Hepatocyte (in vitro differentiated cells): ENCODE measurements at regions not wholly inside any gene's neighbourhood (a gene's known extent, or its start where the extent isn't known, plus 50 kb on each side); places are given as distances from the start of the nearest gene placed in this dataset.

Experiments used
- DNase-seq: peaks from one replicate; pipeline ENCODE4 v3.0.0-alpha.2; 2016; ENCODE audit warnings: low spot score
- H2AFZ ChIP-seq: fragments of 200-600 bp; sonication (generic); 2 replicates; pipeline ENCODE4 v1.6.0; 2016; ENCODE audit warnings: antibody characterized with exemption, mild to moderate bottlenecking
- H3K27ac ChIP-seq: fragments of 200-600 bp; sonication (generic); 2 replicates; pipeline ENCODE4 v1.5.1; 2016; ENCODE audit warnings: mild to moderate bottlenecking
- H3K27me3 ChIP-seq: fragments of 200-600 bp; sonication (generic); 2 replicates; pipeline ENCODE4 v1.6.1; 2016
- H3K36me3 ChIP-seq: fragments of 200-600 bp; sonication (generic); replicated peaks from 2 replicates; pipeline ENCODE4 v1.5.1; 2016; ENCODE audit warnings: low read depth; ENCODE audit not compliant: insufficient read depth
- H3K4me1 ChIP-seq: fragments of 200-600 bp; sonication (generic); 2 replicates; pipeline ENCODE4 v1.5.1; 2016; ENCODE audit warnings: mild to moderate bottlenecking, moderate library complexity; ENCODE audit not compliant: insufficient read depth
- H3K4me2 ChIP-seq: fragments of 200-600 bp; sonication (generic); 2 replicates; pipeline ENCODE4 v1.6.0; 2016
- H3K4me3 ChIP-seq: fragments of 200-600 bp; sonication (generic); 2 replicates; pipeline ENCODE4 v1.5.1; 2016; ENCODE audit warnings: mild to moderate bottlenecking
- H3K79me2 ChIP-seq: fragments of 200-600 bp; sonication (generic); 2 replicates; pipeline ENCODE4 v1.6.0; 2017; ENCODE audit warnings: mild to moderate bottlenecking
- H3K9me2 ChIP-seq: fragments of 200-600 bp; sonication (generic); replicated peaks from 2 replicates; pipeline ENCODE4 v1.6.0; 2017; ENCODE audit warnings: mild to moderate bottlenecking; ENCODE audit not compliant: insufficient read depth
- H3K9me3 ChIP-seq: fragments of 200-600 bp; sonication (generic); 2 replicates; pipeline ENCODE4 v1.5.1; 2016; ENCODE audit warnings: low read depth, mild to moderate bottlenecking
- H4K20me1 ChIP-seq: fragments of 200-600 bp; sonication (generic); 2 replicates; pipeline ENCODE4 v1.6.0; 2016; ENCODE audit warnings: mild to moderate bottlenecking; ENCODE audit not compliant: insufficient read depth, poor library complexity, severe bottlenecking
- EZH2 ChIP-seq: fragments of 200-600 bp; sonication (generic); IDR thresholded peaks from 2 replicates; pipeline ENCODE4 v1.6.1; 2016; ENCODE audit warnings: antibody characterized with exemption, mild to moderate bottlenecking, borderline replicate concordance
- EZH2phosphoT487 ChIP-seq: fragments of 200-600 bp; sonication (generic); IDR thresholded peaks from one replicate; pipeline ENCODE4 v1.6.1; 2018; ENCODE audit warnings: antibody characterized with exemption, mild to moderate bottlenecking, low read depth, moderate library complexity; ENCODE audit not compliant: unreplicated experiment, severe bottlenecking
- WGBS: methylation state at CpG from one replicate; pipeline ENCODE4 v1.1.6; 2016; ENCODE audit warnings: low lambda C conversion rate; ENCODE audit errors: missing lambda C conversion rate; 5-methylcytosine and 5-hydroxymethylcytosine counted together
- TF ChIP-seq, protein P1 (sequence below): fragments of 200-600 bp; sonication (generic); IDR thresholded peaks from 2 replicates; pipeline ENCODE4 v1.5.1; 2016; ENCODE audit warnings: antibody characterized with exemption, mild to moderate bottlenecking; ENCODE audit not compliant: poor library complexity

DNA sequence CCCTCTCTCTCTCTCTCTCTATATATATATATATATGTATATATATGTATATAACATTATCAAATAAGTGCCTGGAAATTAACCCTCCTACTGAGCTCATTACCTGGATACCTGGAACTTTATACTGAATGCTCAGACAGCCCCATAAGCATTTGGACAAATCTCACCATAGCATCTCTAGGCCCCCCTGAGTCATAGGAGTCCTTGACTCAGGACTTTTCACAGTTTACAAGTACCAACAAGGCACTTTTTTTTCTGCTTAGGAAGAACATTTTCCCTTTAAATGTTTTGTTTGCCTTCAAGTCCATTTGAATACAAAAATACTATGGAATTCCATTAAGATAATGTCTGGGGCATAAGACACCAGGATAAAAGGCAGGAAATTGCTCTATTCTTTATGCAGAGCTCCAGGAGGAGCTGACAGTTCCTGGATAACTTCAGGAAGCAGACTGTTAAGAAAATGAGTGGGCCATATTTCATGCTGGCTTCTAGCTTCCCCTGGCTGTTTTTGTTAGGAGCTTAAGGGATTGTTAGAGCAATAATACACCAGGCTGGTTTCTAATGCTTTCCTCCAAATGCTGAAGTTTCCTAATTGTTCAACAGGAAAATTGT, 171.7 kb upstream of the ASIC2 start:
- Histone ChIP-seq H3K4me2 (no peak overlapping the region), H3K9me2 (no peaks in the 10 kb centered on the region)
- peak; percentile 16 for DNase-seq

DNA sequence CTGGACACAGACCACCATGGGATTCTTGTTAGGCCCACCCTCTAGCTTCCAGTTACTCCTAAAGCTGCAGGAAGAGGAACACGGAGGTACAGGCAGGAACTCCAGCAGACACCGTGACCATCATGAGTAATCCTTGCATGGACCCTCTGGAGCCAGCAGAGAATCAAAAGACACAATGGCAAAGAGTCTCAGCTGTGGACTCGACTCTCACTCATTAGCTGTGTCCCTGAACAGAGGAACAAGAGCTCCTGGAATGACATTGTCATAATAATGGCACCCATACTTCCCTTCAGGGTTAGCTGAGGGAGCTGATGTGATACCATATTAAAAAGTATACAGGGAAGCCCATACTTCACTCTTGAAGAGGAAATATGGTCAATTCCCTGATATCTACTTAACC, 176.3 kb upstream of the ASIC2 start:
- H3K36me3 ChIP-seq: no peaks in the 10 kb centered on the region
- no peaks in the 10 kb centered on the region for H3K9me2 ChIP-seq
- H3K27ac ChIP-seq: peak overlapping the region; percentile 16
- 65% methylated on average over 3 of the region's 3 CpGs for WGBS
- TF ChIP-seq EZH2phosphoT487 (no peak), EZH2 (no peak)
- TF ChIP-seq, protein P1, sequence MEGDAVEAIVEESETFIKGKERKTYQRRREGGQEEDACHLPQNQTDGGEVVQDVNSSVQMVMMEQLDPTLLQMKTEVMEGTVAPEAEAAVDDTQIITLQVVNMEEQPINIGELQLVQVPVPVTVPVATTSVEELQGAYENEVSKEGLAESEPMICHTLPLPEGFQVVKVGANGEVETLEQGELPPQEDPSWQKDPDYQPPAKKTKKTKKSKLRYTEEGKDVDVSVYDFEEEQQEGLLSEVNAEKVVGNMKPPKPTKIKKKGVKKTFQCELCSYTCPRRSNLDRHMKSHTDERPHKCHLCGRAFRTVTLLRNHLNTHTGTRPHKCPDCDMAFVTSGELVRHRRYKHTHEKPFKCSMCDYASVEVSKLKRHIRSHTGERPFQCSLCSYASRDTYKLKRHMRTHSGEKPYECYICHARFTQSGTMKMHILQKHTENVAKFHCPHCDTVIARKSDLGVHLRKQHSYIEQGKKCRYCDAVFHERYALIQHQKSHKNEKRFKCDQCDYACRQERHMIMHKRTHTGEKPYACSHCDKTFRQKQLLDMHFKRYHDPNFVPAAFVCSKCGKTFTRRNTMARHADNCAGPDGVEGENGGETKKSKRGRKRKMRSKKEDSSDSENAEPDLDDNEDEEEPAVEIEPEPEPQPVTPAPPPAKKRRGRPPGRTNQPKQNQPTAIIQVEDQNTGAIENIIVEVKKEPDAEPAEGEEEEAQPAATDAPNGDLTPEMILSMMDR: no peak
- H3K4me3 ChIP-seq: no peak overlapping the region
- H4K20me1 ChIP-seq: no peaks in the 10 kb centered on the region
- no peak overlapping the region for H2AFZ ChIP-seq
- no peak for DNase-seq
- peaks cover 4% of the 10 kb centered on the region for H3K4me1 ChIP-seq
- no peaks in the 10 kb centered on the region for H3K9me3 ChIP-seq
- no peaks in the 10 kb centered on the region for H3K79me2 ChIP-seq
- no peak overlapping the region for H3K4me2 ChIP-seq
- no peaks in the 10 kb centered on the region for H3K27me3 ChIP-seq

More for the DNA sequence above, 171.7 kb upstream of the ASIC2 start:
- no peaks in the 10 kb centered on the region for H3K36me3 ChIP-seq
- H3K79me2 ChIP-seq: no peaks in the 10 kb centered on the region
- H2AFZ ChIP-seq: no peak overlapping the region
- no peak overlapping the region for H3K27ac ChIP-seq
- H4K20me1 ChIP-seq: no peaks in the 10 kb centered on the region
- H3K9me3 ChIP-seq: no peaks in the 10 kb centered on the region
- no peaks in the 10 kb centered on the region for H3K27me3 ChIP-seq
- H3K4me3 ChIP-seq: no peak overlapping the region
- H3K4me1 ChIP-seq: peaks cover 4% of the 10 kb centered on the region
- TF ChIP-seq EZH2: no peak
- TF ChIP-seq, protein P1: no peak
- no peak for TF ChIP-seq EZH2phosphoT487

DNA sequence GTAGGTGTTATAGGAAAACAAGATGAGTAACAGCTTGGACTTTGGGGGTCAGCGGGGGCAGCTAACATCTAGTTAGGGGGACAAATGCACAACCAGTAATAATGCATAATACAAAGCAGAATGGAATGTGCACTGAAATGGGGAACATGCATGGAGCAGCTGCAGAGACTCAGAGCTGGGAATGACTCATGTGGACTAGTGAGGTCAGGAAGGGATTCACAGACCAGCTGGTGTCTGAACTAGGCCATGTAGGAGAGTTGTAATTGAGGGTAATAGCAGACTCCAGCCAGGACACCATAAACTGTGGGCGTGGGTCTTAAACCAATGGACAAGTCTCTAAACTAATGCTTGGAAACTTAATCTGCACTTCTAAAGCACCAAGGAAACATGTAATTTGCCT, 176.8 kb upstream of the ASIC2 start:
- no peaks in the 10 kb centered on the region for H3K9me2 ChIP-seq
- H3K36me3 ChIP-seq: no peaks in the 10 kb centered on the region
- H2AFZ ChIP-seq: no peak overlapping the region
- no peaks in the 10 kb centered on the region for H4K20me1 ChIP-seq
- TF ChIP-seq EZH2: no peak
- TF ChIP-seq, protein P1: no peak
- TF ChIP-seq EZH2phosphoT487: no peak
- no peak overlapping the region for H3K4me3 ChIP-seq
- no peaks in the 10 kb centered on the region for H3K27me3 ChIP-seq
- no peaks in the 10 kb centered on the region for H3K9me3 ChIP-seq
- WGBS: 56% methylated on average over 2 of the region's 2 CpGs
- no peak overlapping the region for H3K4me2 ChIP-seq
- DNase-seq: peak; percentile 82
- H3K4me1 ChIP-seq: peaks cover 4% of the 10 kb centered on the region
- peak overlapping the region; percentile 16 for H3K27ac ChIP-seq
- H3K79me2 ChIP-seq: no peaks in the 10 kb centered on the region

DNA sequence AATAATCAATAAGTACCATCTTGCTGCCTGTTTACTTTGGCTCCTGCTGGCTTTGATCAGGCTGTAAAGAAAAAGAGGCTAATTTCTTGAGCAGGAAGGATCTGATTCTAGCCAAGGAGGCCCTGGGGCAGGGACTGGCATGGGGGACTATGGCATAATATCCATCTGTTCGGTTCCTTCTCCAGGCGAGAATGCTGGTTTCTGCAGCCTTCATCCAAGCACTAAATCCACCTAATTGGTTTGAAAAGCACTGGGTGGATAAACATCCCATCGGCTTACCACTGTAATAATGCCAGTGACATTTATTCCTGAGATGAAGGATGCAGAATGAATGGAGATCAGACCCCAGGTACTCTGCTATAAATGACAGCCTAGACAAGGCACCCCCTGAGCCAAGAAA, 180.0 kb upstream of the ASIC2 start:
- H3K4me2 ChIP-seq: no peak overlapping the region
- no peaks in the 10 kb centered on the region for H3K9me2 ChIP-seq
- peaks cover 4% of the 10 kb centered on the region for H3K4me1 ChIP-seq
- H3K27me3 ChIP-seq: no peaks in the 10 kb centered on the region
- H3K27ac ChIP-seq: no peak overlapping the region
- H2AFZ ChIP-seq: no peak overlapping the region
- WGBS: 76% methylated on average over 3 of the region's 3 CpGs
- no peak for DNase-seq
- no peaks in the 10 kb centered on the region for H4K20me1 ChIP-seq
- TF ChIP-seq EZH2phosphoT487 (no peak), EZH2 (no peak)
- TF ChIP-seq, protein P1: no peak
- H3K36me3 ChIP-seq: no peaks in the 10 kb centered on the region
- no peaks in the 10 kb centered on the region for H3K79me2 ChIP-seq
- H3K4me3 ChIP-seq: no peak overlapping the region
- no peaks in the 10 kb centered on the region for H3K9me3 ChIP-seq
